ENCODE measurements at regions not wholly inside any gene's neighbourhood (a gene's known extent, or its start where the extent isn't known, plus 50 kb on each side); places are given as distances from the start of the nearest gene placed in this dataset.

DNA sequence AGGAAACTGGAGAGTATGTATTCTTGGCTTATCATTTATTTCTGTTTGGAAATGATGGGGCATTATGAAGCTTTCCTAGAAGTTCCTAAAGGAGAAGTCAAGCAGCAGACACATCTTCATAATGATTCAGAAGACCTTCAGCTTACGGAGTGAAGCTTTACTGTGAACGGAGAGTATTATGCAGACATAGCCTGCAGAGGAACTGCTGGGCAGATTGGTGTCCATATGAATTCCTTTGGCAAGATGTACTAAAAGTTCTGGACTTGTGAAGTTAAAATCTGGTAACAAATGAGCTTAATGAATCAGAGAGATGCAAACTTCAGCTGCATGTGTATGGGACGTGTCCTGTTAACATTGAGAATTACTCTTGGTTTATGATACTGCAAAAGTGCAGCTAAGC, 60.1 kb downstream of the NABP1 start:
- no peak for DNase-seq

DNA sequence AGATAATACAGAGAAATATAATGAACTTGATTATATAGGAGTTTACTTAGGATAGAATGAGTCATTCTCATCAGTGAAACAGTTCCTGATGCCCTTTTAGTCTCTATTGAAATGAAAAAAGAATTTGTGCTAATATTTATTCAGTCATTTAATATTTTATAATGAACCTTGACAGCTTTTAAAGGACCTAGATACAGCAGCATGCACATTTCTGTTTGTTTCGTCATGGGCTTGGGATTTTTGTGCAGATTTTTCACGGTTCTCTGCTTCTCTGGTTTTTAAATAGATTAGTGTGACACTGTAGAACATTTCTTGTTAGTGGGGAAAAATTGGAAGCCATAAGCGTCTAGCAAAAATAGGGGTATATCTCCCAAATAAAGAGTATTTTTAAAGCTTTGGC, 60.7 kb downstream of the NABP1 start:
- no peak for DNase-seq

GRCh38 chr2:191739194-191739593, 61.3 kb downstream of the NABP1 start:
- DNase-seq, result no peak

GRCh38 chr2:191740016-191740419, 62.1 kb downstream of the NABP1 start:
- DNase-seq, result no peak

DNA sequence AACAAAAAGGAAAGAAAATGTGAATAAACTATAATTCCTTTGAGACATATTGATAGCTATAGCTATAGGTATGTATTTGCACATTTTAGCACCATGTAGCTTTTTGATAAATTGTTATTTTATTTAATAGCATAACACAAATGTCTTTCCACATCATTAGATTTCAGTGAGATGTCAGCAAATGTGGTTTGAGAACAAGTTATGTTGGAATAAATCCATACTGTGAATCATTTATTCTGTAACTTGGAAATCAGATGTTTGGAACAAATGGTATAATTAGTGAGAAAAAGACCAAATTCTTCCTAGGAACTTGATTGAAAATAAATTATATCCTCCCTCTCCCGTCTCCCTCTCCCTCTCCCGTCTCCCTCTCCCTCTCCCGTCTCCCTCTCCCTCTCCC, 62.8 kb downstream of the NABP1 start:
- no peak for DNase-seq

DNA sequence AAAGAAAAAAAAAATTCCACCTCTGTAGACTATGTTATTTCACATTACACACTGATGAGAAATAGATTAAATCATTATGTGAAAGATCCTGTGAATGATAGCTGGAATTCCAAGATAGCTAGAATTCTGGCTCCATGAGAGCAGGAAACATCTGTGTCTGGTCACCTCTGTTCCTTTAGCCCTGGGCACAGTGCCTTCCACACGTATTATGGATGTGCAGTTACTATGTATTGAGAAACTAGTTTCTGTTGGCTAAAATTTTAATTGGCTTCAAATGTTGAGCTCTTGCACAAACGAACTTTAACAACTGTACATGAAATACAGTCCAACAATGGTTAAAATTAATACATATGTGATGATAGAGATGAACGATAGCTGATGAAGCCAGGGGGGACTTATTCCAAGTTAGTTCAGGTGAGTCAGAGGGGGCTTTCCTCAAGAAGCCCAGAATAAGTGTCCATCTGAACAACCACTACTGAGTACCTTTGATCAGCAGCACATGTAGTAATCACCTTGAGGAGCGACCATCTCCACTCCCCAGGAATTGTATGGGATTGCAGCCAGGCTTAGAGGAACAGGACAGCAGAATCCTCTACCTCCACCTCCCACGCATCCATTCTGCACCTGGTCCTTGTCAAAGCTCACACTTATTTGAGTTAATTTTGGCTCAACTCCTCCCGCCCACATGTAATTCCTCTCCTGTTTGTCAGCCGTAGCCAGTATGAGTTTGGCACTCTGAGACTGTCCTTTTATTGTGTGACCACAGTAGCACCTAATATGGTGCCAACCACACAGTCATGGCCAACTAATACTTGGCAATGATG, 68.6 kb downstream of the NABP1 start:
- DNase-seq, result no peak

- no peak for DNase-seq
These were observed 69.2 kb downstream of the NABP1 start for GRCh38 chr2:191747170-191747530.

DNA sequence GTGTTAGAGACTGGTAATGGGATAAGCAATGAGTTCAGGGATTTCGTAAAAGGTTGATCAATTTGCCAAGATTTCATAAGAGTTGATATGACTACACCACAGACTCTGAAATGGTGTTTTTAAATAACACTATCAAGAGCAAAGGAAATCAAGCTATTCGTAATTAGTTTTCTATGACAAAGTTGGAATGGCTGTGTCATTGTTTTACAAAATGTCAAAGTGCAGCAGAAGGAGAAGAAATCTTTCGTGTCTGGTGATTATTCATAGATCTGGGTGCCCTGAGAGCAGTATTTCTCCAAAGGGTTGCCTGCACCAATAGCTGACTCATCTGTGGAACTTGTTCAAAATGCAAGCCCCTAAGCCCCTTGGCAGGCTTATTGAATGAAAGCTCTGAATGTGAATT, 70.1 kb downstream of the NABP1 start:
- no peak for DNase-seq

- DNase-seq, result no peak
These were observed 70.7 kb downstream of the NABP1 start for GRCh38 chr2:191748528-191749180.

DNA sequence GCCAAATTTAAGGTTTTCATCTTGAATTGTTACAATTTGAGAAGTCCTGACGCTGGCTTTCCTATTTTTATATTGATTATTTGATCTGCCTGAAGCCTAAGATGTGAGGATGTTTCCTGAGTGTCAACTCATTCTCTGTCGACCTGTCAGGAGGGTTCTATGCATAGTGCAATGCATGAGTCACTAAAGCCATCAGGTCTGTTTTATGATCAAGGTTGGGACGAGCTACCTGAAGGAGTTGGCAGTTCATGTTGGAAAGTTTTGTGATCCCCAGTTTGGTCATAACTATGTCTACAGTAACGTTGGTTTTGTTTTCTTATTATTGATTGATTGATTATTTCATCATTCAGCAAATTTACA, 71.2 kb downstream of the NABP1 start:
- DNase-seq, result no peak

DNA sequence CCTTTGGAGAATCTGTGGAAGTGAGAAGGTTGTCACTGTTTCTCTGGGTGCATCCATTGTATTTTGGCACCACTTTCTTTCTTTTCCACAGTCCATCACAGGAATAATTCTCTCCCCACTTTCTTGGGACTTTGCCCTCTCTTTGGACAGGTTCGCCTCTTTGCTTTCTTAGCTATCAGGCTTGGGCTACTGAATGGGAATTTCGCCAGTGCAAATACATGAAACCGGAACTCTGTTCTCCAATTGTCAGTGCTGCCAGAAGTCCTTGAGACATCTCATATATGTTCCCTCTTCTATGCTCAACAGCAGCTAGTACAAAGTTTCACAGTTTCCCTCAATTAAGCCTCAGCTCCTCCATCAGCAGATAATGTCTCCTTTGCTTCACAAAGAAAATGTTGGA, 76.2 kb downstream of the NABP1 start:
- DNase-seq, result no peak

- DNase-seq, result no peak
These were observed 78.8 kb downstream of the NABP1 start for GRCh38 chr2:191756761-191757160.

DNA sequence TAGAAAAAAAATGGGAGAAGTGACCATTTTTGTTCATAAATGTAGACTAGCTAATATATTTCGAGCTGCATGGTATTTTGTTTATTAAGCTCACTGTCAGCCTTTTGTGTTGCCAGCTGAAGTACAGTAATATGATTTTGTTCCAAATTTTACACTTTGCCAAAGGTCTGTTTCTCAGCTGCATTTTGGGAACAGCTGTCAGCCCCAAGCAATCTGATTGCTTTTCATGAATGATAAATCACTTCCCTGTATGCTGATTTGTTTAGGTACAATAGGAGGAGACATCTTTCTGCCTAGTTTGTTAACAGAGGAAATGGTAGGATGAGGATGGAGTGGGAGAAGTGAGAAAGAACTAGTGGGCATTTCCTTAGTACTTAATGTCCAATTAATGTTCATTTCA, 79.3 kb downstream of the NABP1 start:
- DNase-seq, result no peak

- peak in 3 of 4 experiments; percentile 1 to 7 (median 2) for DNase-seq
These were observed 80.9 kb downstream of the NABP1 start for GRCh38 chr2:191758518-191759507.

GRCh38 chr2:191759680-191760079, 81.7 kb downstream of the NABP1 start:
- no peak for DNase-seq

DNA sequence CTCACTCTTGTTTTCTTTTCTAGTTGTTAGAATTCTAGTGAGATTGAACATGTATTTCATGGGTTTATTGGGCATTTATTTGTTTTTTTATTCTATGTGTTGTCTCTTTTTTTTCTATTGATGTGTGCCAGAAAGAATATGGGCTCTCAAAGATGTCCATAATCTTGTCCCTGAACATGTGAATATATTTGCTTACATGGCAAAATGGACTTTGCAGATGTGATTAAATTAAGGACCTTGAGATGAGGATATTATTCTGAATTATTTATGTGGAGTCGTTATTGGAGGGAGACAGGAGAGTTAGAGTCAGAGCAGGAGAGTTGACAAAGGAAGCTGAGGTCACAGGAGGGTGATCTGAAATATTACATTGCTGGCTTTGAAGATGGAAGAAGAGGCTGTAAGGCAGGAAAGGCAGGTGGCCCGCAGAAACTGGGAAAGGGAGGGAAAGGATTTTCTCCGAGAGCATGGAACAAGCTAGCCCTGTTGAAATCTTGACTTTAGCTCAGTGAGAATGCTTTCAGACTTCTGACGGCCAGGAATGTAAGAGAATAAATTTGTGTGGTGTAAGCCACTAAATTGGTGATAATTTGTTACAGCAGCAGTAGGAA, 82.8 kb downstream of the NABP1 start:
- no peak for DNase-seq

DNA sequence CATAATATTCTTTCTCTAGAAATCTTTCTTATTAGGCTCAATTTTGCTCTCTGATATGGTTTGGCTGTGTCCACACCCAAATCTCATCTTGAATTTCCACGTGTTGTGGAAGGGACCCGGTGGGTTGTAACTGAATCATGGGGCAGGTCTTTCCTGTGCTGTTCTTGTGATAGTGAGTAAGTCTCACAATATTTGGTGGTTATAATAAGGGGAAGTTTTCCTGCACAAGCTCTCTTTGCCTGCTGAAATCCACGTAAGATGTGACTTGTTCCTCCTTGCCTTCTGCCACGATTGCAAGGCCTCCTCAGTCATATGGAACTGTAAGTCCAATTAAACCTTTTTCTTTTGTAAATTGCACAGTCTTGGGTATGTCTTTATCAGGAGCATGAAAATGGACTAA, 73.8 kb downstream of the CAVIN2 start:
- no peak for DNase-seq

- DNase-seq, result no peak
These were observed 69.5 kb downstream of the CAVIN2 start for GRCh38 chr2:191777351-191777750.

DNA sequence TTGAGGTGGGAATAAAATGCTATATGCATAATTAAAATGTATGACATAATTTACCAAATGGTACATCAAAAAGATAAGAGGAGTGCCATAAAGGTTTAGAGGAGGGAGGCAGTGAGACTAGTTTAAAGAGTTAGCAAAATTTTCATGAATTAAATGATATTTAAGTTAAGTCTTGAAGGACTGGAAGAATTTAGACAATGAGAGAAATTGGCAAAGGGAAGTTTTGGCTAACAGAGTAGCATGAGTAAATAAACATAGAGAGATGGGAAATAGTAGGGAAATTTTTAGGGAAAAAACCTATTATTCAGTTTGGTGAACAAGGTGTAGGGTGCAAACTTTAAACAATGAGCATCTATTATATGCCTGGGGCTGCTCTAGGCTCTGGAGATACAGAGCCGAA, 68.8 kb downstream of the CAVIN2 start:
- DNase-seq, result no peak

DNA sequence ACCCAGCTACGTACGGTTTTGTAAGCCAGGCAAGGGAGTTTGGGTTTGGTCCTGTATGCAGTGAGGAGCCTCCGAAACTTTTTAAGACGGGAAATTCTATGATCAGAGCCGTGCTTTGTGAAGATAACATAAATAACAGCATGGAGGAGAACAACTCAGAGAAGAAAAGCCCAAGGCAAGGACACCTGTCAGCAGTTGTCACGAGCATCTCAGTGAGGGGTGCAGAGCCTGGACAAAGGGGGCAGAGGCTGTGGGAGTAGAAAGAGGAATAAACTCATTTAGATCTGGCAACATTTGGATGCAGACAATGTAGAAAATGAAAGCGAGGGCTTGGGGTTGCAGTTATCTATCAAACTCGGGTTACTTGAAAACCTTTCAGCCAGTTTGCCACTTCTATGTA, 64.5 kb downstream of the CAVIN2 start:
- no peak for DNase-seq

- DNase-seq, result no peak
These were observed 63.5 kb downstream of the CAVIN2 start for GRCh38 chr2:191783416-191783815.
